Mucosa of rectum (tissue), 2 donors: ENCODE measurements at regions not wholly inside any gene's neighbourhood (a gene's known extent, or its start where the extent isn't known, plus 50 kb on each side); places are given as distances from the start of the nearest gene placed in this dataset.
"Not testable (repeated sequence)": the region's sequence is repeated elsewhere in the genome, so short reads cannot be mapped to it uniquely, and the experiment has no call there.

Source experiments
- H3K27ac ChIP-seq, 2 donors: one replicate each; pipeline ENCODE4 v1.7.0; 2013; ENCODE audit warnings: inconsistent platforms in 2 of 2, low read depth in 2 of 2, low read length in 2 of 2
- H3K27me3 ChIP-seq, 2 donors: one replicate each; pipeline ENCODE4 v1.7.0; 2013; ENCODE audit warnings: low read length in 2 of 2; ENCODE audit not compliant: control insufficient read depth in 2 of 2, insufficient read depth in 2 of 2
- H3K36me3 ChIP-seq, 2 donors: one replicate each; pipeline ENCODE4 v1.7.0; 2013; ENCODE audit warnings: low read length in 2 of 2; ENCODE audit not compliant: control insufficient read depth in 2 of 2, insufficient read depth in 2 of 2
- H3K4me1 ChIP-seq, 2 donors: one replicate each; pipeline ENCODE4 v1.7.0; 2013; ENCODE audit warnings: low read length in 2 of 2, mild to moderate bottlenecking in 1 of 2; ENCODE audit not compliant: control insufficient read depth in 2 of 2, insufficient read depth in 2 of 2
- H3K4me3 ChIP-seq, 2 donors: one replicate each; pipeline ENCODE4 v1.7.0; 2013; ENCODE audit warnings: low read length in 2 of 2
- H3K9ac ChIP-seq, 2 donors: one replicate each; pipeline ENCODE4 v1.7.0; 2013; ENCODE audit warnings: low read length in 2 of 2, low read depth in 1 of 2, mild to moderate bottlenecking in 1 of 2
- H3K9me3 ChIP-seq, 2 donors: one replicate each; pipeline ENCODE4 v1.7.0; 2013; ENCODE audit warnings: low read length in 2 of 2; ENCODE audit not compliant: control insufficient read depth in 2 of 2
- donor health status: healthy.
- donor health status: Normal muscosa, but diverticular disease.

DNA sequence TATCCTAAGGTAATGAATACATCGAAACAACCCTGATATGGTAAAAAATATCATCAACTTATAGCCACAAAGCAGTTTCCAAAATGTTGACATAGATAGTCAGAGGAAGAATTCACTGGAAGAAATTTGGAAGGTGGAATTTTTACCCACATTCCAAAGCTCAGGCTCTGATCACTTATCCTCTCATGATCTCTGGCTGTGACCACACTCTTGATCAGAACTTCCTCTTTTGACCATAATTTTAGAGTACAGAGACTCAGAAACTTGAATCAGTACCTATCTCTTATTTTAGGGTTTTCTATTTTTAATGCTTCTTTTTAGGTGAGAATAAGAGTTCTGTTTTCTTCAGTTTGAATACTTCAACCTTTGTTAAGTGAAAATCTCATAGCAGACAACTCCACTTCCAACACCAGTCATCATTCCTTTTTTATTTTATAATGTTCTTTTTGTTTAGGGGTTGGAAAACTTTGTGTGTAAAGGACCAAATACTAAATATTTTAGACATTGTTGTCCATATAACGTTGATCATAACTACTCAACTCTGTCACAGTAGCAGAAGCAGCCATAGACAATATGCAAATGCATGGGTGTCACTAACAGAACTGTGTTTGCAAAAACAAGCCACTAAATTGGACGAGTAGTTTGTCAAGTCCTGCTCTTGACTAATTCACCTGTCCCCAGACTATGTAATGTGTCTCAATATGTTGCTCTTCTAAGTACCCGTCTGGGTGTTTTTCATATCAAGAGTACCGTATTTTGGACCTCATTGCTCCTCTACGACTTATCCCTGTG is 891.6 kb upstream of the CRIM1 start:
- H3K36me3 ChIP-seq, result no peaks in the 10 kb centered on the region
- no peaks in the 10 kb centered on the region for H3K4me1 ChIP-seq
- H3K4me3 ChIP-seq, result no peak overlapping the region
- H3K27me3 ChIP-seq, result no peaks in the 10 kb centered on the region
- H3K9ac ChIP-seq, result no peak overlapping the region
- H3K9me3 ChIP-seq, result no peaks in the 10 kb centered on the region
- H3K27ac ChIP-seq, result no peak overlapping the region

DNA sequence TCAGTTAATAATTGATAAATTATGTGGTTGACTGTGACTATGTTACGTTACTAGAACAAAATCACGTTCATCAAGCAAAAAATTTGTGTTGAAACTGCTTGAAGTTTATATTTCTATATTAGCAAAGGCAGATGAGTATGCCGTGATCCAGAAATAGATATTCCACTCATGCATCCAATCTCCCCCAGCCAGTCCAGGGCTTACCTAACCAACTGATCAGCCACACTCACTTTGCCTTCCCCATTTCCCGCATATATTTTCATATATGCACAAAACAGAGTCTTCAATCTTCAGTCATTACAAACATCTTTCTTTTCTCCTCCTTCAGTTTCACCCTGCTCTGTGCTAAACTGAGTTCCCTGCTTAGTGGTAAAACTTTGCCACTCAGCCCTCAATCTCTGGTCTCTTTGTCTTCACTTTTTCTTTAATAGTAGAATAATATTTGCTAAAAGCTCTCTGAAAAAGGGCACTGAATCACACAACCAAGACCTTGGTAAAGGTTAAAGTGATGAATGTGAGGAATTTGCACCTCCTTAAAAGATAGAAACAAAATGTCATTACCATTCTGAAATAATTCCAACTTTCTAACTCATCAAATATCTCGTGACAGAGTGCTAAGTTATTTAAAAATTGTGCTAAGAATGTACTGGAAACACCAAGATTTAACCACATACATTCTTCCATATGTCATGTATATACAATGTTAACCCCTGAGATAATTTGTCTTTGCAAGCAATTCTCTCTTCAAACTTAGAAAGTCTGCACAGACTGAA is 893.2 kb upstream of the CRIM1 start:
- H3K9me3 ChIP-seq, result no peaks in the 10 kb centered on the region
- no peak overlapping the region for H3K27ac ChIP-seq
- no peaks in the 10 kb centered on the region for H3K36me3 ChIP-seq
- no peak overlapping the region for H3K9ac ChIP-seq
- no peak overlapping the region for H3K4me3 ChIP-seq
- no peaks in the 10 kb centered on the region for H3K4me1 ChIP-seq
- no peaks in the 10 kb centered on the region for H3K27me3 ChIP-seq

DNA sequence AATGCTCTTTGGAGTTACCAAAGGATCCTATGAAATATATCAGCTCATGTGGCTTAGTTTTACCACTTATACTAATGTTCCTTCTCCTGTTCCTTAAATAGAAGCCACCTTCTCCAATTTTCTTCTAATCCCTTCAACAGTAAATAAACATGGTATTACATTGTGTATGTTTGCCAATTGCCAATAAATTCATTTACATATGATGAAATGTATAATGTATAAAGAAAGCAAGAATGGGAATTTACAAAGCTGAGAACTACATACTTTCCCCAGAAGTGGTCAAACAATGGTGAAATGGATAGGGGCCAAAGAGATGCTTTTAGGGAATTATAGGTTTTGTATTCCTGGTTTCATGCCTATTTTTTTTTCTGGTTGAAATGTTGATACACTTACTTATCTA is 894.2 kb upstream of the CRIM1 start:
- Histone ChIP-seq H3K9me3 (no peaks in the 10 kb centered on the region), H3K4me3 (no peak overlapping the region), H3K27me3 (no peaks in the 10 kb centered on the region), H3K27ac (no peak overlapping the region), H3K4me1 (no peaks in the 10 kb centered on the region), H3K9ac (no peak overlapping the region), H3K36me3 (no peaks in the 10 kb centered on the region)

DNA sequence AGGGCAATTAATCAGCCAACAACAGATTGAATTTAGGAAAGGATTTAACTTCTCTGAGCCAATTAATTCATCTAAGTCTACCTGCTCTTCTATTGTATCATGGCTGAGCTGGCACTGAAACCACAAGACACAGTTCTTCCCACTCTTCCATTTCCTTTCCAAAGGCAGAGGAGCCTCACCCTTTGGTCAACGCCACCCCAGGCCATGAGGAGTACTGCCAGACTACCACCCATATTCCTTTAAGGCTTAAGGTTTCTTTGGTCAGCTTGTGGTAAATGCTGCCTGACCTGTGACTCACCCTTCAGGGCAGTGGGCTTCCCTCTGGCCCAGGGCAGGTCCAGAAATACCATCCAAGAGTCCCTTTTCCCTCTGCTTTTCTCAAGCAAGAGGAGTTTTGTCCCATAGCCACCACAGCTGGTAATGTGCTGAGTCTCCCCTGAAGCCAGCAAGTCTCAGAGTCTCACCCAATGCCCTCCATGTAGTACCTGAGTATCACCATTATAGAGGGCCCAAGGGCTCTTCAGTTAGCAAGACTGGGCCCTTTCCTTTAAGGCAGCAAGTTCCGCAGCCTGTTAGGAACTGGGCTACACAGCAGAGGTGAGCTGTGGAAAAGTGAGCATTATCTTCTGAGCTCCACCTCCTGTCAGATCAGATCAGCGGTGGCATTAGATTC is 900.5 kb upstream of the CRIM1 start:
- Histone ChIP-seq H3K4me3 (no peak overlapping the region), H3K36me3 (no peaks in the 10 kb centered on the region), H3K27me3 (no peaks in the 10 kb centered on the region), H3K9me3 (no peaks in the 10 kb centered on the region), H3K4me1 (no peaks in the 10 kb centered on the region), H3K27ac (no peak overlapping the region), H3K9ac (no peak overlapping the region)

DNA sequence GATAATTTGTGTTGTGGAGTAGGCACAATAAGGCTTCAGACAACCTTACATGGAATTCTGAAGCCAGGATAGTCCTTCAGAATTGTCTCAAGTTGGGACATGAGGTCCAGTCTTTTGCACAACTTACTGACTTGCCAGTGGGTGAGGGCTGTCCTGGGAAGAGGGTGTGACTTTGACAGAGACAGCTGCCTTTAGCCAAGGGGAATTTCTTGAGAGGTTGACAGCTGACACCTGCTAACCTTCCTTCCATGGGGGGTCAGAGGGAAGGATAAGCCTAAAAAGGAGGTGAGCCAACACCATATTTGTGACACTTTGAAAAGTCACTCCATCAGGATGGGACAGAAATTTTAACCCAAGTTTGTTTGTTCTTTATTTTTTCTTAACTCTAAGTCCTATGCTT is 907.8 kb upstream of the CRIM1 start:
- H3K4me3 ChIP-seq, result no peak overlapping the region
- no peak overlapping the region for H3K27ac ChIP-seq
- no peaks in the 10 kb centered on the region for H3K36me3 ChIP-seq
- no peaks in the 10 kb centered on the region for H3K4me1 ChIP-seq
- no peak overlapping the region for H3K9ac ChIP-seq
- no peaks in the 10 kb centered on the region for H3K9me3 ChIP-seq
- H3K27me3 ChIP-seq, result no peaks in the 10 kb centered on the region

DNA sequence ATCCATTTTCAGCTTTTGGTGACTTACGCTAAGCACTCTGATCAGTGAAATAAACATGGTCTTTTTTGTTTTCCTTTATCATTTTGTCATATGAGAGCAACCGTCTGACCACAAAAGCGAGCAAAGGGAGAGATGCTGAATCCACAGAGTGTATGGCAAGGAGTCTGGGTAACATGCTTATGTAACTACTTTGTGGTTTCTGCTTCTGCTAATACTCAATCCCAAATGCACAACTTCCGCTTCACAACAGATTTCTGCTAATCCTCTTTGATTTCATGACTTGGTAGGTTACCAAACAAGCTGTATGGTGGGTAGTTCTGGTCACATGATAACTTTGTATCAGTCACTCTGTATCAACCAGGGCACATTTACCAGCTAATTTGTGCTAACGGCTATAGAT is 908.4 kb upstream of the CRIM1 start:
- no peaks in the 10 kb centered on the region for H3K27me3 ChIP-seq

DNA sequence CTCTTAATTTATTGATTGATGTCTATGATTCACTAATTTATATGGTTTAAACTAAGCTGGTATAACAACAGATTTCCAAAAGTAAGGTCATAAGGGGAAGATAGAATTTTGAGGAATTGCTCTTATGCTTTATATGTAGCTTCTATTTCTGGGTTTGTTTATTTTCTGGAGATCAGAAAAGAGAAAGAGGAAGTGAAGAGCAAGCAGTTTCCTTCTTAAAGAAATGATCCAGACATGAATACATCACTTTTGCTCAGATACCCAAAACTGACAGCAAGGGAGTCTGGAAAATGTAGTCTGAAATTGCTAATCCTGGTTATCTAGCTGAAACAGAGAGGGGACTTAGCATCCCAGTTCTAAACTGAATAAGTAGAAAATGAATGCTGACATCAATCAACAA is 912.5 kb upstream of the CRIM1 start:
- Histone ChIP-seq H3K9ac (no peak overlapping the region), H3K36me3 (no peaks in the 10 kb centered on the region), H3K4me3 (no peak overlapping the region), H3K4me1 (no peaks in the 10 kb centered on the region), H3K27ac (no peak overlapping the region), H3K9me3 (no peaks in the 10 kb centered on the region), H3K27me3 (no peaks in the 10 kb centered on the region)

More for the DNA sequence above, 908.4 kb upstream of the CRIM1 start:
- Histone ChIP-seq H3K9me3 (no peaks in the 10 kb centered on the region), H3K9ac (no peak overlapping the region), H3K4me1 (no peaks in the 10 kb centered on the region), H3K4me3 (no peak overlapping the region), H3K36me3 (no peaks in the 10 kb centered on the region), H3K27ac (no peak overlapping the region)

DNA sequence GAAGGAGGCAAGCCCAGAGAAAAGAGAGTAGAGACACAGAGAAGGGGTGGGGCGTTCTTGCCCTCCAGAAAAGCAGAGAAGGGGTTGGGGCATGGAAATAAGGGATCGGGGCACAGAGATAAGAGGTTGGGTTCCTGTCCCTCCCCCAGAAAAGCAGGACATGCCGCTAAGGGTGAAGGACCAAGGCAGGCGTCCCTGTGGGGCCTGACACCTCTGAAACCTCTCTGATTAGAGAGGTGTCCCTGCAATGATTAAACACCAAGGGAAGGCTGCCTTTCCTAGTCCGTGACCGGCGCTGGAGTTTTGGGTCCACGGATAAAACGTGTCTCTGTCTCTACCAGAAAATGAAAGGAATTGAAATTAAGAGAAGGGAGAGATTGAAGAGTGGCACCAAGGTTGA is 914.0 kb upstream of the CRIM1 start:
- not testable (repeated sequence) for H3K4me3 ChIP-seq, H3K27ac ChIP-seq, H3K27me3 ChIP-seq, H3K9ac ChIP-seq, H3K4me1 ChIP-seq, H3K36me3 ChIP-seq, H3K9me3 ChIP-seq

DNA sequence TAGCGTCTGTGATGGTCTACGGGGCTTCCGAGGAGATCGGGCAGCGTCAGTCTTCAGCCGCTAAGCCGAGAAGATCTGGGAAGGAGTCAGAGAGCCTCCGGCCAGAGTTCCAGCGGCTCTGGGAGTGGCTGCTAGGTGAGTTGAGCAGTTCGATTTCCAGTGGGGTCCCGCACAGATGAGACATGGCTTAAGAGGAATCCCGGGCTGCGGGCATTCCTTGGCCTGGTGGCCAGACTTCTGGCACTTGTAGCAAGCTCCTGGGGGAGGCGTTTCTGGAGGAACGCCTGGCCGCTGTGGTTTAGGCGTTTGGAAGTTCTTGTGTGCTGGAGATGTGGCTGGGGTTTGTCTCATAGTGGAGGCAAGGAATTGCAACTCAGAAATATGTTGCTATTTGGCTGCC is 915.3 kb upstream of the CRIM1 start:
- H3K27me3 ChIP-seq, H3K36me3 ChIP-seq, H3K9ac ChIP-seq, H3K9me3 ChIP-seq, H3K4me1 ChIP-seq, H3K4me3 ChIP-seq, H3K27ac ChIP-seq: not testable (repeated sequence)

DNA sequence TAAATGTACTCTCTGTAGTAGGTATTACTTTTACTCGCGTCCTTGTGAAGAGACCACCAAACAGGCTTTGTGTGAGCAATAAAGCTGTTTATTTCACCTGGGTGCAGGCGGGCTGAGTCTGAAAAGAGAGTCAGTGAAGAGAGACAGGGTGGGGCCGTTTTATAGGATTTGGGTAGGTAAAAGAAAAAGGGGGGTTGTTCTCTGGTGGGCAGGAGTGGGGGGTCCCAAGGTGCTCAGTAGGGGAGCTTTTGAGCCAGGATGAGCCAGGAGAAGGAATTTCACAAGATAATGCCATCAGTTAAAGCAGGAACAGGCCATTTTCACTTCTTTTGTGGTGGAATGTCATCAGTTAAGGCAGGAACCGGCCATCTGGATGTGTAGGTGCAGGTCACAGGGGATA is 918.7 kb upstream of the CRIM1 start:
- not testable (repeated sequence) for H3K4me1 ChIP-seq, H3K4me3 ChIP-seq, H3K27ac ChIP-seq, H3K27me3 ChIP-seq, H3K36me3 ChIP-seq, H3K9me3 ChIP-seq, H3K9ac ChIP-seq
